Neural progenitor cell (in vitro differentiated cells): ENCODE measurements at regions not wholly inside any gene's neighbourhood (a gene's known extent, or its start where the extent isn't known, plus 50 kb on each side); places are given as distances from the start of the nearest gene placed in this dataset.

ENCODE experiments used
- DNase-seq: peaks from one replicate; pipeline ENCODE4 v3.0.0-alpha.2; 2016; ENCODE audit warnings: low spot score
- H2AFZ ChIP-seq: fragments of 200-600 bp; sonication (generic); replicated peaks from 2 replicates; pipeline ENCODE4 v1.6.1; 2016; ENCODE audit warnings: antibody characterized with exemption
- H3F3A ChIP-seq: fragments of 200-600 bp; sonication (generic); 2 replicates; pipeline ENCODE4 v1.6.1; 2016; ENCODE audit warnings: antibody characterized with exemption, low read depth
- H3K27ac ChIP-seq: fragments of 200-600 bp; sonication (generic); 2 replicates; pipeline ENCODE4 v1.5.1; 2016; ENCODE audit warnings: mild to moderate bottlenecking
- H3K27me3 ChIP-seq: fragments of 200-600 bp; sonication (generic); 2 replicates; pipeline ENCODE4 v1.6.1; 2016; ENCODE audit warnings: mild to moderate bottlenecking, moderate library complexity
- H3K36me3 ChIP-seq: fragments of 200-600 bp; sonication (generic); 2 replicates; pipeline ENCODE4 v1.5.1; 2016
- H3K4me1 ChIP-seq: fragments of 200-600 bp; sonication (generic); 2 replicates; pipeline ENCODE4 v1.6.1; 2016; ENCODE audit warnings: mixed run types
- H3K4me2 ChIP-seq: fragments of 200-600 bp; sonication (generic); 2 replicates; pipeline ENCODE4 v1.6.1; 2016
- H3K4me3 ChIP-seq: fragments of 200-600 bp; sonication (generic); 2 replicates; pipeline ENCODE4 v1.5.1; 2016
- H3K79me2 ChIP-seq: fragments of 200-600 bp; sonication (generic); 2 replicates; pipeline ENCODE4 v1.6.1; 2016; ENCODE audit warnings: low read depth
- H3K9ac ChIP-seq: fragments of 200-600 bp; sonication (generic); 2 replicates; pipeline ENCODE4 v1.6.1; 2016
- H3K9me3 ChIP-seq: fragments of 200-600 bp; sonication (generic); 2 replicates; pipeline ENCODE4 v1.5.1; 2016; ENCODE audit warnings: low read depth
- H4K20me1 ChIP-seq: fragments of 200-600 bp; sonication (generic); 2 replicates; pipeline ENCODE4 v1.6.1; 2016; ENCODE audit warnings: low read depth
- H3K27ac Mint-ChIP-seq: 3 replicates; pipeline ENCODE4 v1.8.0; 2021; ENCODE audit warnings: mixed read lengths
- H3K27me3 Mint-ChIP-seq: 2 replicates; pipeline ENCODE4 v1.8.0; 2022; ENCODE audit warnings: low read depth, mild to moderate bottlenecking, inconsistent platforms, moderate library complexity, mixed read lengths; ENCODE audit not compliant: insufficient read depth
- H3K36me3 Mint-ChIP-seq: 3 replicates; pipeline ENCODE4 v1.8.0; 2021; ENCODE audit warnings: mixed read lengths
- H3K4me1 Mint-ChIP-seq: 3 replicates; pipeline ENCODE4 v1.8.0; 2021; ENCODE audit warnings: mixed read lengths
- H3K4me3 Mint-ChIP-seq: 3 replicates; pipeline ENCODE4 v1.8.0; 2021; ENCODE audit warnings: mild to moderate bottlenecking, moderate library complexity, mixed read lengths
- H3K9me3 Mint-ChIP-seq: 3 replicates; pipeline ENCODE4 v1.8.0; 2020; ENCODE audit warnings: mixed read lengths
- EZH2 ChIP-seq: fragments of 200-600 bp; sonication (generic); IDR thresholded peaks from 2 replicates; pipeline ENCODE4 v1.6.1; 2017; ENCODE audit warnings: antibody characterized with exemption, mild to moderate bottlenecking, moderate library complexity
- EZH2phosphoT487 ChIP-seq: fragments of 200-600 bp; sonication (generic); IDR thresholded peaks from 2 replicates; pipeline ENCODE4 v1.6.1; 2017; ENCODE audit warnings: antibody characterized with exemption
- TF ChIP-seq, protein P1 (sequence below): fragments of 200-600 bp; sonication (generic); IDR thresholded peaks from 2 replicates; pipeline ENCODE4 v1.5.1; 2017; ENCODE audit warnings: antibody characterized with exemption, mild to moderate bottlenecking

DNA sequence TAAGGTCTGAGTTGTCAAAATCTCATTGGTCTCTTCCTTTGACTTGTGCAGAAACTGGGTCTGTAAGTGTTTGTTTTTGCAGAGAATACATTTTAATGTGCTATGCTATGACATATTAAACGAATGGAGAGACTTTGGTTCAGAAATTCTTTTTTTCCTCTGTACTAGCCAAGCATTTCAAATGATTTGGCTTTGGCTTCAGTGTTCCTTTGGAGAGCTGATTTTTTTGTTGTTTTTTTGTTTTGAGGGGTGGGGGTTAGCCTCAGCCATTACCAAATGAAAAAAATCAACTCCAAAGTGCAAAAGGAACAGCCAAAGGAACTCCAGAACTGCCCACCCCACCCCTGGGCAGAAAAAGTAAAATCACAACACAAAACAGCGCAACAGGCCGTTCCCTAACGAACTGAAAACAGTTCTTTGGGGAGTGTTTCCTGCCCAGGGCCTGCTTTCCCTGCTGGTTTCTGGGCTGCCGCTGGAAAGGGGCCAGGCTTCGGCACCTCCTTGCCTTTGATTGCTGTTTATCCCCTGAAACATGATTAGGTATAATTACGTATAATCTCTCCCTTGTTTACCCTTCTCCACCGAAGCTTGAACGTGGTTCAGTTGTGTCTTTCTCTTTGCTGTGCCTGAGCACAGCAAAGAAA is 57.6 kb upstream of the NEO1 start:
- H3K4me3 Mint-ChIP-seq: no peak overlapping the region
- TF ChIP-seq EZH2 (no peak), EZH2phosphoT487 (no peak)
- TF ChIP-seq, protein P1, sequence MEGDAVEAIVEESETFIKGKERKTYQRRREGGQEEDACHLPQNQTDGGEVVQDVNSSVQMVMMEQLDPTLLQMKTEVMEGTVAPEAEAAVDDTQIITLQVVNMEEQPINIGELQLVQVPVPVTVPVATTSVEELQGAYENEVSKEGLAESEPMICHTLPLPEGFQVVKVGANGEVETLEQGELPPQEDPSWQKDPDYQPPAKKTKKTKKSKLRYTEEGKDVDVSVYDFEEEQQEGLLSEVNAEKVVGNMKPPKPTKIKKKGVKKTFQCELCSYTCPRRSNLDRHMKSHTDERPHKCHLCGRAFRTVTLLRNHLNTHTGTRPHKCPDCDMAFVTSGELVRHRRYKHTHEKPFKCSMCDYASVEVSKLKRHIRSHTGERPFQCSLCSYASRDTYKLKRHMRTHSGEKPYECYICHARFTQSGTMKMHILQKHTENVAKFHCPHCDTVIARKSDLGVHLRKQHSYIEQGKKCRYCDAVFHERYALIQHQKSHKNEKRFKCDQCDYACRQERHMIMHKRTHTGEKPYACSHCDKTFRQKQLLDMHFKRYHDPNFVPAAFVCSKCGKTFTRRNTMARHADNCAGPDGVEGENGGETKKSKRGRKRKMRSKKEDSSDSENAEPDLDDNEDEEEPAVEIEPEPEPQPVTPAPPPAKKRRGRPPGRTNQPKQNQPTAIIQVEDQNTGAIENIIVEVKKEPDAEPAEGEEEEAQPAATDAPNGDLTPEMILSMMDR: no peak
- no peak overlapping the region for H3K4me3 ChIP-seq
- H4K20me1 ChIP-seq: no peaks in the 10 kb centered on the region
- H3K27me3 ChIP-seq: no peaks in the 10 kb centered on the region
- H3F3A ChIP-seq: no peaks in the 10 kb centered on the region
- H3K27me3 Mint-ChIP-seq: peaks cover 4% of the 10 kb centered on the region
- no peaks in the 10 kb centered on the region for H3K36me3 ChIP-seq
- H3K4me2 ChIP-seq: no peak overlapping the region
- H2AFZ ChIP-seq: peak overlapping the region; percentile 68
- H3K4me1 ChIP-seq: peaks cover 6% of the 10 kb centered on the region
- H3K9ac ChIP-seq: no peak overlapping the region
- H3K79me2 ChIP-seq: no peaks in the 10 kb centered on the region
- H3K36me3 Mint-ChIP-seq: no peaks in the 10 kb centered on the region
- no peak overlapping the region for H3K27ac ChIP-seq
- peaks cover 13% of the 10 kb centered on the region for H3K4me1 Mint-ChIP-seq
- DNase-seq: no peak
- no peaks in the 10 kb centered on the region for H3K9me3 ChIP-seq
- H3K9me3 Mint-ChIP-seq: no peaks in the 10 kb centered on the region
- no peak overlapping the region for H3K27ac Mint-ChIP-seq

DNA sequence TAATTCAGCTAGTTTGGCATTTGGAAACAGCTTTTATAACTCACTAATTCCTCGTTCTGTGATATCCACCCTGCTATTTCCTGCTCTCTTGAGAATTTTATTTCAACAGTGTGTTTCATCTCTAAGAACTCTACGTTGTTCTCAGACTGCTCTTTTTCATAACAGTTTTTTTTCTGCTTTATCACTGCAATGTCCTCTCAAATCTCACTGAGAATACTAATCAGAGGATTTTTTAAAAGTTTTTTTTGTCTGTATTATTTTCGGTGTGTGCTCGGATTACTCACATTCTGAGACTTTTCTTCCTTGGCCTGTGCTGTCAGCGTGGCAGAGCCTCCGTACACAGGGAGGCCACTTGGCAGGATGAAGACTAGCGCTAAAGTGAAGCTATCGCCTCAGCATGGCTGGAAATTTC is 59.4 kb upstream of the NEO1 start:
- no peak overlapping the region for H3K9ac ChIP-seq
- H3K4me1 ChIP-seq: peaks cover 6% of the 10 kb centered on the region
- H3F3A ChIP-seq: no peaks in the 10 kb centered on the region
- H3K36me3 ChIP-seq: no peaks in the 10 kb centered on the region
- no peaks in the 10 kb centered on the region for H3K27me3 ChIP-seq
- no peak overlapping the region for H3K4me2 ChIP-seq
- no peaks in the 10 kb centered on the region for H4K20me1 ChIP-seq
- no peak overlapping the region for H2AFZ ChIP-seq
- no peaks in the 10 kb centered on the region for H3K9me3 ChIP-seq
- no peak for DNase-seq
- no peaks in the 10 kb centered on the region for H3K9me3 Mint-ChIP-seq
- H3K27ac ChIP-seq: no peak overlapping the region
- no peak overlapping the region for H3K27ac Mint-ChIP-seq
- TF ChIP-seq, protein P1: no peak
- TF ChIP-seq EZH2phosphoT487 (no peak), EZH2 (no peak)
- H3K4me3 Mint-ChIP-seq: no peak overlapping the region
- peaks cover 4% of the 10 kb centered on the region for H3K27me3 Mint-ChIP-seq
- H3K79me2 ChIP-seq: no peaks in the 10 kb centered on the region
- no peak overlapping the region for H3K4me3 ChIP-seq
- H3K4me1 Mint-ChIP-seq: peaks cover 8% of the 10 kb centered on the region
- H3K36me3 Mint-ChIP-seq: no peaks in the 10 kb centered on the region

DNA sequence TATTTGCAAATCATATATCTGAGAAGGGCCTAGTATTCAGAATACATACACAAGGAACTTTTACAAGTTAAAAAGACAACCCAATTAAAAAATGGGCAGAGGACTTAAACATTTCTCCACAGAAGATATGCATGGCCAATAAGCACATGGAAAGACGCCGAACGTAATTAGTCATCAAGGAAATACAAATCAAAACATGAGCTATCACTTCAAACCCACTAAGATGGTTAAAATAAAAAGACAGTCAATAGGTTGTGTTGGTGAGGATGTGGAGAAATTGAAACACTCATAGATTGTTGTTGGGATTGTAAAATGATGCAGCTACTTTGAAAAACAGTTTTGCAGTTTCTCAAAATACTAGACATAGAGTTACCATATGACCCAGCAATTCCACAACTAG is 61.2 kb upstream of the NEO1 start:
- H3K4me3 Mint-ChIP-seq: no peak overlapping the region
- H3K9me3 Mint-ChIP-seq: no peaks in the 10 kb centered on the region
- H3K4me3 ChIP-seq: no peak overlapping the region
- no peaks in the 10 kb centered on the region for H3K27me3 ChIP-seq
- peaks cover 6% of the 10 kb centered on the region for H3K4me1 ChIP-seq
- H3K36me3 Mint-ChIP-seq: no peaks in the 10 kb centered on the region
- no peaks in the 10 kb centered on the region for H4K20me1 ChIP-seq
- peaks cover under 1% of the 10 kb centered on the region for H3K27me3 Mint-ChIP-seq
- H3K4me1 Mint-ChIP-seq: peaks cover 8% of the 10 kb centered on the region
- DNase-seq: no peak
- no peak overlapping the region for H2AFZ ChIP-seq
- H3K9ac ChIP-seq: no peak overlapping the region
- H3K9me3 ChIP-seq: no peaks in the 10 kb centered on the region
- TF ChIP-seq, protein P1: no peak
- TF ChIP-seq EZH2phosphoT487: no peak
- TF ChIP-seq EZH2: no peak
- H3K4me2 ChIP-seq: no peak overlapping the region
- H3K36me3 ChIP-seq: no peaks in the 10 kb centered on the region
- H3K27ac Mint-ChIP-seq: no peak overlapping the region
- H3K27ac ChIP-seq: no peak overlapping the region
- H3K79me2 ChIP-seq: no peaks in the 10 kb centered on the region
- H3F3A ChIP-seq: no peaks in the 10 kb centered on the region
